ENCODE measurements at regions not wholly inside any gene's neighbourhood (a gene's known extent, or its start where the extent isn't known, plus 50 kb on each side); places are given as distances from the start of the nearest gene placed in this dataset.

DNA sequence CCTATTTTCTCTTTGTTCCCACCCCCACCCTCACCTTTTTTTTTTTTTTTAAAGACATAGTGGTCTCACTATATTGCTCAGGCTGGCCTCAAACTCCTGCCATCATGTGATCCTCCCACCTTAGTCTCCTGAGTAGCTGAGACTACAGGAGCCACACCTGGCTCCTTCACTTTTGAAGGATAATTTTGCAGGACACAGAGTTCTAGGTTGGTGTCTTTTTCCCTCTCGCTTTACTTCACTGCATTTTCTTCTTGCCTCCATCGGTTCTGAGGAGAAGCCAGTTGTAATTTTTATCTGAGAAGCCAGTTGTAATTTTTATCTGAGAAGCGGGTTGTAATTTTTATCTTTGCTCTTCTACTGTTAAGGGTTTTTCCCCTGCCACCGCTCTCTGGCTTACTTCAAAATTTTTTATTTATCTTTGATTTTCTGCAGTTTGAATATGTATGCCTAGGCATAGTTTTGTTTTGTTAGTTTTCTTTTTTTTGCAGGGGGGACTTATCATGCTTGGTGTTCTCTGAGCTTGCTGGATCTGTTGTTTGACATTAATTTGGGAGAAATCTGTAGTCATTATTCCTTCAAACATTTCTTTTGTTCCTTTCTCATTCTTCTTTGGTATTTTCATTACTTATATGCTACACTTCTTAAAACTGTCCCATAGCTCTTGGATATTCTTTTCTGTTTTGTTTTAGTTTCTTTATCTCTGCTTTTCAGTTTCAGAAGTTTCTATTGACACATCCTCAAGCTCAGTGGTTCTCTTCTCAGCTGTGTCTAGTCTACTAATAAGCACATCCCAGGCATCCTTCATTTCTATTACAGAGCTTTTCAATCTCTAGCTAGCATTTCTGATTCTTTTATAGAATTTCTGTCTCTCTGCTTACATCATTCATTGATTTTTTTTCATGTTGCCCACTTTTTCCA, 148.2 kb upstream of the CHD1 start:
- H3K4me3 ChIP-seq (ENCODE audit: low read depth in 1 of 2, low read length in 2 of 2), result no peak overlapping the region
- no peaks in the 10 kb centered on the region for H3K79me2 ChIP-seq (ENCODE audit: insufficient read depth, low read length)
- H2AFZ ChIP-seq (ENCODE audit: low read depth, low read length), result no peak overlapping the region
- H3K9ac ChIP-seq (ENCODE audit: low read depth, low read length), result no peak overlapping the region
- no peaks in the 10 kb centered on the region for H3K4me1 ChIP-seq (ENCODE audit: insufficient read depth, low read length)
- no peaks in the 10 kb centered on the region for H4K20me1 ChIP-seq (ENCODE audit: insufficient read depth, low read length)
- DNase-seq (no peak), ATAC-seq (ENCODE audit: insufficient read depth, low read depth) (no peak)
- no peaks in the 10 kb centered on the region for H3K9me3 ChIP-seq (ENCODE audit: insufficient read depth, low read length, severe bottlenecking)
- no peaks in the 10 kb centered on the region for H3K36me3 ChIP-seq (ENCODE audit: insufficient read depth, low read length)
- no peaks in the 10 kb centered on the region for H3K27me3 ChIP-seq (ENCODE audit: insufficient read depth, low read length, poor library complexity)
- H3K27ac ChIP-seq (ENCODE audit: low read length), result no peak overlapping the region
- TF ChIP-seq CTCF (IDR thresholded peaks at IDR 0.05; ENCODE audit: borderline replicate concordance, extremely low read depth, low read length, poor library complexity, severe bottlenecking) (no peak), EZH2 (IDR thresholded peaks at IDR 0.05; ENCODE audit: borderline replicate concordance, low read depth, low read length, severe bottlenecking) (no peak)
- no peak overlapping the region for H3K4me2 ChIP-seq (ENCODE audit: insufficient read depth, low read length)

DNA sequence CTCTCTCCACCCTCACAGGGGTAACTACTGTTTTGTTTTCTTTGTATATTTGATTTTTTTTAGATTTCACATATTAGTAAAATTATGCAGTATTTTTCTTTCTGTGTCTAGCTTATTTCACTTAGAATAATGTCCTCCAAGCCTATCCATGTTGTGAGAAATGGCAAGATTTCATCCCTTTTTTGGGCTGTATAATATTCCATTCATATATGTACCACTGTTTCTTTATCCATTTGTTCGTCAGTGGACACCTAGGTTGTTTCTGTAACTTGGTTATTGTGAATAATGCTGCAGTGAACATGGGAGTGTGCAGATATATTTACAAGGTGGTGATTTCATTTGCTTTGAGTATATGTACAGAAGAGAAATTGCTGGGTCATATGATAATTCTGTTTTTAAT, 144.0 kb upstream of the CHD1 start:
- Histone ChIP-seq H2AFZ (ENCODE audit: low read depth, low read length) (no peak overlapping the region), H3K9ac (ENCODE audit: low read depth, low read length) (no peak overlapping the region), H3K4me2 (ENCODE audit: insufficient read depth, low read length) (no peak overlapping the region), H3K9me3 (ENCODE audit: insufficient read depth, low read length, severe bottlenecking) (no peaks in the 10 kb centered on the region), H3K27ac (ENCODE audit: low read length) (no peak overlapping the region), H3K4me3 (ENCODE audit: low read depth in 1 of 2, low read length in 2 of 2) (no peak overlapping the region), H3K36me3 (ENCODE audit: insufficient read depth, low read length) (no peaks in the 10 kb centered on the region), H3K79me2 (ENCODE audit: insufficient read depth, low read length) (no peaks in the 10 kb centered on the region), H3K4me1 (ENCODE audit: insufficient read depth, low read length) (no peaks in the 10 kb centered on the region), H4K20me1 (ENCODE audit: insufficient read depth, low read length) (no peaks in the 10 kb centered on the region), H3K27me3 (ENCODE audit: insufficient read depth, low read length, poor library complexity) (no peaks in the 10 kb centered on the region)
- DNase-seq (no peak), ATAC-seq (ENCODE audit: insufficient read depth, low read depth) (no peak)
- TF ChIP-seq CTCF (IDR thresholded peaks at IDR 0.05; ENCODE audit: borderline replicate concordance, extremely low read depth, low read length, poor library complexity, severe bottlenecking), result no peak
- no peak for TF ChIP-seq EZH2 (IDR thresholded peaks at IDR 0.05; ENCODE audit: borderline replicate concordance, low read depth, low read length, severe bottlenecking)

GRCh38 chr5:99070822-99071221, 142.0 kb upstream of the CHD1 start:
- no peaks in the 10 kb centered on the region for H3K79me2 ChIP-seq (ENCODE audit: insufficient read depth, low read length)
- TF ChIP-seq EZH2 (IDR thresholded peaks at IDR 0.05; ENCODE audit: borderline replicate concordance, low read depth, low read length, severe bottlenecking), result no peak
- no peak for TF ChIP-seq CTCF (IDR thresholded peaks at IDR 0.05; ENCODE audit: borderline replicate concordance, extremely low read depth, low read length, poor library complexity, severe bottlenecking)
- H3K9ac ChIP-seq (ENCODE audit: low read depth, low read length), result no peak overlapping the region
- H3K4me3 ChIP-seq (ENCODE audit: low read depth in 1 of 2, low read length in 2 of 2), result no peak overlapping the region
- no peaks in the 10 kb centered on the region for H3K27me3 ChIP-seq (ENCODE audit: insufficient read depth, low read length, poor library complexity)
- no peak overlapping the region for H3K27ac ChIP-seq (ENCODE audit: low read length)
- H3K4me2 ChIP-seq (ENCODE audit: insufficient read depth, low read length), result no peak overlapping the region
- no peaks in the 10 kb centered on the region for H4K20me1 ChIP-seq (ENCODE audit: insufficient read depth, low read length)
- H2AFZ ChIP-seq (ENCODE audit: low read depth, low read length), result no peak overlapping the region
- DNase-seq, result no peak
- no peak for ATAC-seq (ENCODE audit: insufficient read depth, low read depth)
- no peaks in the 10 kb centered on the region for H3K9me3 ChIP-seq (ENCODE audit: insufficient read depth, low read length, severe bottlenecking)
- no peaks in the 10 kb centered on the region for H3K36me3 ChIP-seq (ENCODE audit: insufficient read depth, low read length)
- no peaks in the 10 kb centered on the region for H3K4me1 ChIP-seq (ENCODE audit: insufficient read depth, low read length)
